ENCODE measurements at regions not wholly inside any gene's neighbourhood (a gene's known extent, or its start where the extent isn't known, plus 50 kb on each side); places are given as distances from the start of the nearest gene placed in this dataset.

GRCh38 chr13:109500146-109500773 lies 286.1 kb downstream of the IRS2 start:
- no peak for DNase-seq

DNA sequence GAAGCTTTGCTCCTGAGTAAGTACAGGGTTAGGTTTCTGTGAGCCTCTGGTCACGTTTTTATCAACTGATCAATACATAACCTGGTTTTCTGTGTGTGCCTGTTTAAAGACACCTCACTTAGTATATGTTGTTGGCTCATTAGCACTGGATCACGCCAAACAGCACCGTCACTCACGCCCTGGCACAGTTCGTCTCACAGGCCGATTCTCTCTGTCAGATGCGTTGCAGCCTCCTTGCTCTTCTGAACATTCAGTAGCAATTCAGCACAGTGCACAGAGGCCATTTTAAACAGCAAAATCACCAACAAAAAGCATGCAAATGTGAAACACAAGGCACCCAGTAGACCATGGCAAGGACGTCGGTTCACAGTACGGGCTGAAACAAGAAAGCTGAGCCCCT lies 288.5 kb downstream of the IRS2 start:
- DNase-seq = no peak

DNA sequence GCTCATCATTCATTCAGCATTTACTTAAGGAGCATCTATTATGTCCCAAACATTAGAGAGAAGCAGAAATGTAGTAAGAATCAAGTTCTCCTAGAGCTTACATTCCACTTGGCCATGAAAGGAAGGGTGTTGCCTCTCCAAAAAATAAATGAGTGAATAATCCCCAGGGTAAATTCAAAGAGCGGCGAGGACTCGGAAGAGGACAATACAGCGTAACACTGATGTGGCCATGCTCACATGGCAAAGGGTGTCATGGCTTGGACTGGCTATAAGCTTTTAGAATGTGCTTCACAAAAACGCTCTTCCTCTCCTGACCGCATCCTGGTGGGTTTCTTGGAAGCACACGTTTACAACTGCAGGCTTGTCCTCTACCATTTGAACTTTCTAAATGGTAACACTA lies 290.2 kb downstream of the IRS2 start:
- no peak for DNase-seq

GRCh38 chr13:109494925-109495369 lies 291.4 kb downstream of the IRS2 start:
- DNase-seq = no peak

DNA sequence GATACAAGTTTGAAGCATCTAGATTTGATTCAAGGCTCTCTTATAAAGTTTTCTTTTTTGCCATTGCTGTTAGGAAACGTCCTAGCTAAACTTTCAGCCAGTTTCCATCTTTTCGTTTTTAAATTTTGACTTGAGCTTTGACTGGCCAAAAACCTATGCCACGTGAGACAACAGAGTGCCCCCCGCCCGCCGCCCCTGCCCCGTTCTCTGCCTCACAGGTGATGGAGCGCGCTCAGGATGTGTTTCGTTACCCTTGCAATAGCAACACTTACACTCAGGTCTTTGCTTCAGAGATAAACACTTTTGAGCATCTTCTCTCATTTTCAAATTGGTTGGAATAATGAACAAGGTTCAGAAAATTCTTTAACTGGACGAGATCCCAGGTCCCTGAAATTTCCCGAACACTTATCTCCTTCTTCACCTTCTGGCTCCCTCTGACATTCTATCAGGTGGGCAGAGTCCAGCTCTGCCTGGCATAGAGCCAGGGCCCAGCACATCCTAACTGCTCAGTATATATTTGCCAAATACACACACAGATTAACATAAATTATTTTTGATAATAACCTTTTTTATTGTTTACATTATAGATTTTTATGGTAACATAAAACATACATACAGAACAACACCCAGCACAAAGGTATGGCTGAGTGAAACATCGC lies 301.1 kb downstream of the IRS2 start:
- no peak for DNase-seq

GRCh38 chr13:109483284-109483683 lies 303.1 kb downstream of the IRS2 start:
- DNase-seq = no peak

DNA sequence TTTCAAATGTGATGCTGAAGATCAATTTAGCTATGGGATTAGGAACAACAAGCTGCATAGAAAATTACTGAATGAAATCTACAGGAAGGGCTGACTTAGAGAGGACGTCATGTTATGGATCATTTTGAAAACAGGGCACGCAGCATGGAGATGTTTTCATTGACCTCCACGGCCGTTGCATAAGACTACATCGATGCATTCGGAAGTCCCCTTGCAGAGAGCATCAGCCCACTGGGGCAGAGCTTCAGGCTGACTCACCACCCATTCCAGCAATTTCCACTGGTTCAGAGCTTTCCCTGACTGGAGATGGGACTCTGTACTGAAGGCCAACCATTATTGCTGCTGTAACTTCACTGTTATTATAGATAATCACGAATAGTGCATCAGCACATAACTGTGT lies 305.3 kb downstream of the IRS2 start:
- DNase-seq = no peak

DNA sequence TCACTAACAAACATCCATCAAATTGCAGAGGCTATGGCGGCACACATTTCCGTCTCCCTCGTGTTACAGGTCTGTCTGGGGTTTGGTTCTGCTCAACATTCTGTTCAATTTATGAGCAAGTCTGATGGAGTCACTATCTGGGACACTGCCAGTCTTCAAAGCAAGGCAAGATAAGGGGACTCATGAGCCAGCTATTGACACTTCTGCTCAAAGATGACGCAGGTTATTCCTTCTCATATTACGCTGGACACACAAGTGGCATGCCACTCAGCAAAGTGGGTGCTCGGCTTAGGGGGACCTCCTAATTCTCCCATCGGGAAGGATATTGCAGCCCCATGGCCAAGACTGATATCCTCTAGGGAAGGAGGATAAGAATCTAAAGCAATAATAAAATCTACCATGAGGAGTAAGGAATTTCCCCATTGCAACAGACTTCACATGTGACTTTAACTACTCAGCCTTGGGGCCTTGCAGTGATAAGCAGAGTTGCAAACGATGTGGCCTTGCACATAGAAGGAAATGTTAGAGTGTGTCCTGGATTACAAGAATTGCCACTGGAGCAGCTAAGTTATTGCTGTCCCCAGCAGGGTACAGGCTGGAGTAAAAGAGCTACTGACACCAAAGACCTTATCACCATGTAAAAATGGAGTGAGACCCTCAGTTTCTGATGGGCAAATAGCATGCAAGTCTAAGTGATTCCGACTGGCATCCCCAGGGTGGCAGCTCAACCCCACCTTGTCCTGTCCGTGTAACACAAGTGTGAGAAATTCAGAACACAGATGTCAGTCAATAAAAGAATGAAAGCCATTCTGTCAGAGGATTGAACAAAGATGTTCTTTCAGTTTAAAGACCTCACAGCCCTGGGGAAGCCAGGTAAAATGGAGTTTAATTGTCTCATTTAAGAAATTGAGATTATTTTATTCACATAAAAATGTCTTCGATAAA lies 306.1 kb downstream of the IRS2 start:
- DNase-seq = no peak

DNA sequence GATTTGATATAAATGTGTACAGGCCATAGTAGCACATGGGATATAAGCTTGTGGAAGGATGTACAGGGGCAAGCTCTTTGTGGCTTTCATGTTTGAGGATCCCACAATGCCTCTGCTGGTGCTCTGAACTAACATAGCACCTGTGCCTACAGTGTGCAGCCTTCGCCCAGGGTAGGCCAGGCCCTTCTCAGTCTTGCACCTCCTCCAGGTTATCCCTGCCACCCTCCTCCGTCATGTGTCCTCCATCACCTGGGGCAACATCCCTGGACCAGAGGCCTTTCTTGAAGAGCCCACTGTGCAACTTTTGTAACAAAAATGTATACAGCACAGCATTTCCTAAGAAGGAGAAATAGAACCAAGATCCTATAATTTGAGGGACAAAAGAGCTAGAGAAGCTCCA lies 306.8 kb downstream of the IRS2 start:
- no peak for DNase-seq

DNA sequence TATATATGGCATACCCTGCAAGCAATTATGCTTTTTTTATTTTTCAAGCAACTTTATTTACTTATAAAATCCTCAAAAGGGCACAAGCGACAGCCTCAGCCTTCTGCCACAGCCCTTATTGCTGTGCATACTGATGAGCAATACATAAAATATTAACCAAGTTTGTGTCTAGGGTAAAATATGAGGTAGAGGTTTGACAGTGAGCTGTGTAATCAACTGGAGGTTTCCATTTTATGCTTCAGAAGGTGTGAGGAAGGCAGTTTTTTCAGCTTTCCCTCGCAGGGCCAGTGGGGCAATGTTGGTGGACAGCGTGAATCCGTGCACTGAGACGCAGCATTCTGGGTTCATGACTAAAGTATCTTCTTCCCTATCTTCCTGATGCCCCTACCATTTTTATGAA lies 310.4 kb downstream of the IRS2 start:
- DNase-seq = no peak

- no peak for DNase-seq
Measured at GRCh38 chr13:109468123-109468522, 318.3 kb downstream of the IRS2 start.

DNA sequence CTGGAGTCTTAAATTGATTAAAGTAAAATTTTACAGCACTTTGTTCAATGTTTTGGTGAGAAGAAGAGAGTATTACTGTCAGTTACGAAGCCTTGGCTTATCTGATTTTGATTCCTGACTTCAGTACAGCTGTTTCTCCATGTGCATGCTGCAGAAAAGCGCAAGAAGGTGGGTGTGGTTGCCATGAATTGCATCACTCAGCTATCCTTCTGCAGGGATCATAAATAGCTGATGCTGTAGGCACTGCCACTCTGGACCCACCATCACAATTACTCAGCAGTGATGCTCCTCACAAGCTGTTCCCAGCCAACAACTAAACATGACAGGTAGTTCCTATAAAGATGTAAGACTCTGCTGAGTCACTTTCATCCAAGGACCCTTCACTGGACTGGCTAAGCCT lies 321.2 kb downstream of the IRS2 start:
- DNase-seq = no peak

DNA sequence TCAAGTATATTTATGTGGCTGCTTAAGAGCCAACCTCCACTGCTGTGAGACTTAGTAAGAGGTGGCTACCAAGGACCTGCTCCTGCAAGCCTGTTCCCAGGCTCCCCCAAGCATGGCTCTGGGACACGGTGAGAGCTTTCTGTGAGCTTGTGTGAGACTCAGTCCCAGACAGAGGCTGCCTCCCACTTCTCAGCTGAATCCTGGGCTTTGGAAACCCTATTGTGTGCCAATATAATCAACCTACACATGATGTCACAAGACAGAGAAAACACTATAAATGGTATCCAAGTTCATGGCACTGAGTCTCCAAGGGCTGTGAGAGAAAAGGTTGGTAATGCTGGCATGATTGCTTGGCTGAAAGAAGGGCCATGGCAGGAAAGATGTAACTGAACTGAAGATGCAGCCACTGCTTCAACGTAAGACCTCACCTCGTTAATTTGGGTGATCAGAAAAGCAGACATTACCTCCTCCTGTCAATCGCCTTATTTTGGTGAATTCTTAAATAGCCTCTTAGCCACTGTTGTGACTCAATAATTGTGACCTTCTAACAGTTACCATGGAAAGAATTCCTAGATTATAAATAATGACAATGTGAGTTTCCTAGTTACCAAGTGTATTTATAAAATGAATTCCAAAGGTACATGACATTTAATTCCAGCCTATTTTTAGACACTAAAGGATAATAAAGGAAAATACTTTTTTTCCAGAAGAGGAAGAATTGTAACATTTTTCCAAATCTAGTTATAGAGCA lies 332.0 kb downstream of the IRS2 start:
- DNase-seq = no peak

- DNase-seq = no peak
Measured at GRCh38 chr13:109451726-109452125, 334.7 kb downstream of the IRS2 start.

DNA sequence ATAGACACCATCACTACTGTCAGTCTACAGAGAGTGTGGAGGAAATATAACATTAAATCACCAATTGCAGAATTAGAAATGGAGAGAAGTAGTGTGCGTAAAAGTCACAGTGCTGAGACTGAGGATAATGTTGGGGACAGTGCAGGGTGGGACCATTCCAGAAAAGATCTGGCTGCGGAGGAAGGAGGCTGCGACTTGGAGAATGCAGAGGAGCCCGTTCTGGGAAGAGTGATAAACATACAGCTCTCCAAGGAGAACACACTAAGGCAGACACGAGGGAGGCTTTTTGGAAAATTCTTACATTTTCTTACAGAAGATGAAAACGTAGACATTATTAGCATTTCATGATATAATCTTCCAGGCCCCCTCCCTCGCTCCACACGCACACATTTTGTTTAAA lies 337.8 kb downstream of the IRS2 start:
- DNase-seq = no peak

DNA sequence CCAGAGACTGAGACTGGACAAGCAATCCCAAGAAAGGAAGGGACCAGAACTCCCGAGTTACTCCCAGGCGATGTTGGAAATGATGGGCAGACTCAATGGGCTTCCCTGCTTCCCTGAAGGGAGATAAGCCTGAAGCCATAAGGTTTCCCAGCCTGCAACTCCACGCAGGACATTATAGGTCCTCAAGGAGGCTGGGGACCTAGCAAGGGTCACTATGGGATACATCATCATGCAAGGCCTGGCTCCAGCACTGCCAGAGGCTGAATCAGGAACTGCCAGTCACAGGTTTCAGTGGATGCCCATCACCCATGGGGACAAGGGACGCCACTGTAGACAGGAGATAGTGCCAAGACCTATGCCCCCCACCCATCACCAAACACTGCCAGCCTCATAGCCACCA lies 338.7 kb downstream of the IRS2 start:
- DNase-seq = no peak

DNA sequence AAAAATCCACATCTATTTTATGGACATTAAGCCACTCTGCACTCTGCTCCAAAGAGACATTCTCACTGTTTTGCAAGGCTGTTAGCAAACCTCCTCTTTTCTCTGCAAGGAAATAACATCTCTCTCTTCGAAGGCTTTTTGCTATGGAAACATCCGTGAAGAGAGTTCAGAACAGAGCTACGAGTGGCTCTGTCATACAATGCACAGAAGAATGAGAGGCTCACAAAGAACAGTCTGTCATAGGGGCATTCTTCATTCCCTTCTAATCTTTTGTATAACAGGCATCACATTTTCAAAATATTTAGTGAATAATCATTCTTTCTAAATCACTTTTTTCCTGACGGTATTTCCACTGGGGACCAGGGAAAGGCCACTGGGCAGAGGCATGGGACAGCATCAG lies 346.1 kb downstream of the IRS2 start:
- no peak for DNase-seq

DNA sequence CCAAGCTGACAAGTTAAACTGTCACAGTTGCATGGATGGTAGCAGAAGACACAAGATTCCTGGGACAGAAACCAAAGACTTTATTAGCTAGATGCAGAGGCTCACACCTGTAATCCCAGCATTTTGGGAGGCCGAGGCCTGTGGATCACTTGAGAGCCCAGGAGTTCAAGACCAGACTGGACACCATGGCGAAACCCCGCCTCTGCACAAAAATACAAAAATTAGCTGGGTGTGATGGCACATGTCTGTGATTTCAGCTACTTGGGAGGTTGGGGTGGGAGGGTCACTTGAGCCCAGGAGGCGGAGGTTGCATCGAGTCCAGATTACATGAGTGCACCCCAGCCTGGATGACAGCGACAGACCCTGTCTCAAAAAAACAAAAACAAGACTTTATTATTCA lies 346.6 kb downstream of the IRS2 start:
- DNase-seq = no peak

DNA sequence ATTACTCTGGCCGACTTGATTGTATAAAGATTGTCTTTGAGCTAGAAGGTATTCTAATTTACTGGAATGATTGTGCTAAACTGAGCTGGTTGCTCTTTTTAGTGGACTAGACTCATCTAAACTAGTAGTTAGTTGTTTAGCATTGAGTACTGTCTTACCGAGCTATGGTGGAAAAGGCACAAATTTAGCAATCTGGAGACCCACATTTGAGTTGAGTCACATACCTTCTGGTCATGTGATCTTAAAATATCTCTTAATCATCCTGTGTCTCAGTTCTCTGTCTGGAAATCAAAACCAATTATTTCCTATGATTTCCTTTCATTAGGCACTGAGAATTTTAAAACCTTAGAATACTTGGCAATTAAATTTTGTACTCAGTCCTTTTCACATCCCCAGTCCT lies 349.5 kb downstream of the IRS2 start:
- DNase-seq = no peak

- DNase-seq = no peak
Measured at GRCh38 chr13:109436055-109436622, 350.2 kb downstream of the IRS2 start.

- DNase-seq = no peak
Measured at GRCh38 chr13:109431217-109431616, 355.2 kb downstream of the IRS2 start.

GRCh38 chr13:109428146-109428545 lies 358.2 kb downstream of the IRS2 start:
- no peak for DNase-seq

DNA sequence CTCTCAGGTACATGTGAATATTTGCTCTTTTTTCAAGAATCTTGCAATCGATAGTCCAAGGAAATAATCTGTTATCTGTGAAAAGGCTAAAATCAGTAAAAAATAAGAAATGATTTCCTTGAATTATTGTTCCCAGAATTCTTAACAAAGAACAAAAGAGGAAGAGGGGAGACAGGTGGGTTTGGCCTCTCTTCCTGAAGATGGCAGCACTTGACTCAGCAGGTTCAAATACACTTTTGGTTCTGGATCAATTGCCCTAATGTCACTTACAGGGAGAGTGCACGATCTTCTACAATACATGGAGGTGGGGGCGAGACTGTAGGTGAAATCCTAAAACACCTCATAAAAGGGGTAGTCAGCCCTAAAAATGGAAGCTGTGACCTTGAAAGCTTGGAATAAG lies 358.7 kb downstream of the IRS2 start:
- no peak for DNase-seq
